IMR-90 (cell line): ENCODE measurements at regions not wholly inside any gene's neighbourhood (a gene's known extent, or its start where the extent isn't known, plus 50 kb on each side); places are given as distances from the start of the nearest gene placed in this dataset.

Experiments
- ATAC-seq: fragments of 200-7000 bp; cut with Tn5 transposase; 2 replicates; pipeline ENCODE4 v1.9.1; 2020; ENCODE audit warnings: low read depth, mild to moderate bottlenecking, moderate library complexity
- BruUV-seq: library from RNA; stranded (reverse); fragments of 400-500 nt; replicated peaks from 2 replicates; lab custom pipeline; 2021; lab: Mats Ljungman, UMichigan
- CTCF ChIA-PET: fragments of 300-600 bp; formaldehyde crosslinking; extraction: SDS; loops from one replicate; lab custom pipeline; 2021; ENCODE audit warnings: antibody characterized with exemption; lab: Yijun Ruan, JAX
- POLR2A ChIA-PET: fragments of 300-600 bp; sonication (Branson Sonifier 250); formaldehyde crosslinking; loops from one replicate; lab custom pipeline; 2022; ENCODE audit warnings: antibody characterized with exemption; ENCODE audit not compliant: unreplicated experiment; lab: Charles Lee
- DNase-seq: peaks from one replicate; pipeline ENCODE4 v3.0.0; 2013
- H2AFZ ChIP-seq: replicated peaks from 2 replicates; pipeline ENCODE3; 2013; ENCODE audit warnings: low read length, mild to moderate bottlenecking; ENCODE audit not compliant: poor library complexity
- H2AK5ac ChIP-seq: 2 replicates; pipeline ENCODE4 v1.6.1; 2013; ENCODE audit warnings: low read depth, low read length, inconsistent platforms
- H2AK9ac ChIP-seq: replicated peaks from 2 replicates; pipeline ENCODE3; 2013; ENCODE audit warnings: mild to moderate bottlenecking, low read depth, low read length, moderate library complexity; ENCODE audit not compliant: poor library complexity
- H2BK120ac ChIP-seq: 2 replicates; pipeline ENCODE4 v1.6.1; 2013; ENCODE audit warnings: low read depth, low read length, inconsistent platforms
- H2BK15ac ChIP-seq: 3 replicates; pipeline ENCODE4 v1.6.1; 2013; ENCODE audit warnings: low read depth, low read length, inconsistent platforms
- H2BK20ac ChIP-seq: 2 replicates; pipeline ENCODE4 v1.6.1; 2013; ENCODE audit warnings: low read depth, mild to moderate bottlenecking, inconsistent platforms, low read length, moderate library complexity
- H2BK5ac ChIP-seq: 2 replicates; pipeline ENCODE4 v1.6.1; 2013; ENCODE audit warnings: mild to moderate bottlenecking, low read depth, low read length, inconsistent platforms; ENCODE audit not compliant: poor library complexity, severe bottlenecking
- H3K14ac ChIP-seq: replicated peaks from 2 replicates; pipeline ENCODE4 v1.6.1; 2013; ENCODE audit warnings: low read depth, low read length, inconsistent platforms
- H3K18ac ChIP-seq: 2 replicates; pipeline ENCODE4 v1.6.1; 2013; ENCODE audit warnings: low read depth, low read length, control low read depth
- H3K23ac ChIP-seq: 2 replicates; pipeline ENCODE4 v1.6.1; 2013; ENCODE audit warnings: low read depth, low read length, inconsistent platforms
- H3K27ac ChIP-seq: 2 replicates; pipeline ENCODE4 v1.5.1; 2013; ENCODE audit warnings: mild to moderate bottlenecking, control low read depth, low read length; ENCODE audit not compliant: insufficient read depth
- H3K27me3 ChIP-seq: 2 replicates; pipeline ENCODE4 v1.6.1; 2013; ENCODE audit warnings: low read length; ENCODE audit not compliant: control insufficient read depth, insufficient read depth
- H3K36me3 ChIP-seq: 2 replicates; pipeline ENCODE4 v1.6.1; 2013; ENCODE audit warnings: low read length, mixed read lengths; ENCODE audit not compliant: control insufficient read depth, insufficient read depth
- H3K4ac ChIP-seq: 2 replicates; pipeline ENCODE4 v1.6.1; 2013; ENCODE audit warnings: low read depth, low read length, inconsistent platforms
- H3K4me1 ChIP-seq: 2 replicates; pipeline ENCODE4 v1.6.1; 2013; ENCODE audit warnings: low read length, mixed read lengths; ENCODE audit not compliant: control insufficient read depth, insufficient read depth
- H3K4me2 ChIP-seq: 2 replicates; pipeline ENCODE4 v1.6.1; 2013; ENCODE audit warnings: low read depth, mild to moderate bottlenecking, control low read depth, low read length, moderate library complexity
- H3K4me3 ChIP-seq: 2 replicates; pipeline ENCODE4 v1.5.1; 2013; ENCODE audit warnings: low read depth, mild to moderate bottlenecking, control low read depth, low read length, moderate library complexity; ENCODE audit not compliant: insufficient read depth
- H3K56ac ChIP-seq: 2 replicates; pipeline ENCODE4 v1.6.1; 2013; ENCODE audit warnings: low read length, inconsistent platforms; ENCODE audit not compliant: insufficient read depth; ENCODE audit errors: extremely low read depth
- H3K79me1 ChIP-seq, 2 experiments: 2 replicates each; pipeline ENCODE4 v1.6.1; 2013; ENCODE audit warnings: low read length in 2 of 2, inconsistent platforms in 1 of 2, low read depth in 1 of 2
- H3K9ac ChIP-seq: 2 replicates; pipeline ENCODE4 v1.6.1; 2013; ENCODE audit warnings: low read depth, low read length, control low read depth
- H3K9me1 ChIP-seq: 2 replicates; pipeline ENCODE4 v1.6.1; 2013; ENCODE audit warnings: low read length, inconsistent platforms; ENCODE audit not compliant: insufficient read depth
- H3K9me3 ChIP-seq: 2 replicates; pipeline ENCODE4 v1.6.1; 2013; ENCODE audit warnings: low read length; ENCODE audit not compliant: control insufficient read depth, insufficient read depth
- H4K20me1 ChIP-seq: 2 replicates; pipeline ENCODE4 v1.6.1; 2013; ENCODE audit warnings: low read length, inconsistent platforms; ENCODE audit not compliant: insufficient read depth
- H4K5ac ChIP-seq: 2 replicates; pipeline ENCODE4 v1.6.1; 2013; ENCODE audit warnings: mild to moderate bottlenecking, low read depth, low read length, control low read depth
- H4K8ac ChIP-seq, 2 experiments: 2 replicates each; pipeline ENCODE4 v1.6.1; 2013; ENCODE audit warnings: low read depth in 2 of 2, low read length in 2 of 2, control low read depth in 1 of 2, inconsistent platforms in 1 of 2
- H4K91ac ChIP-seq: 2 replicates; pipeline ENCODE4 v1.6.1; 2013; ENCODE audit warnings: low read depth, low read length, inconsistent platforms; ENCODE audit not compliant: insufficient read depth
- BHLHE40 ChIP-seq: fragments of 150-350 bp; IDR thresholded peaks from 2 replicates; pipeline ENCODE4 v1.6.1; 2016; ENCODE audit warnings: mild to moderate bottlenecking, low read depth, low read length
- CEBPB ChIP-seq: IDR thresholded peaks from 2 replicates; pipeline ENCODE4 v1.6.1; 2012; ENCODE audit warnings: low read depth, low read length, improper control_type of control experiment
- CHD1 ChIP-seq: IDR thresholded peaks from 2 replicates; pipeline ENCODE4 v1.6.1; 2012; ENCODE audit warnings: low read depth, low read length, improper control_type of control experiment
- CTCF ChIP-seq: conservative IDR thresholded peaks from 2 replicates; pipeline ENCODE4 v1.5.1; 2012; ENCODE audit warnings: mild to moderate bottlenecking, low read depth, low read length, improper control_type of control experiment
- ELK1 ChIP-seq: fragments of 150-350 bp; IDR thresholded peaks from 2 replicates; pipeline ENCODE4 v1.6.1; 2016; ENCODE audit warnings: low read depth, mild to moderate bottlenecking, low read length, moderate library complexity, borderline replicate concordance
- FOS ChIP-seq: fragments of 150-350 bp; IDR thresholded peaks from 2 replicates; pipeline ENCODE4 v1.6.1; 2016; ENCODE audit warnings: low read depth, low read length
- MAFK ChIP-seq: IDR thresholded peaks from 2 replicates; pipeline ENCODE4 v1.6.1; 2012; ENCODE audit warnings: low read depth, low read length, improper control_type of control experiment
- MAZ ChIP-seq: IDR thresholded peaks from 2 replicates; pipeline ENCODE4 v1.6.1; 2012; ENCODE audit warnings: low read depth, mild to moderate bottlenecking, low read length, improper control_type of control experiment, moderate library complexity, borderline replicate concordance
- MXI1 ChIP-seq: IDR thresholded peaks from 2 replicates; pipeline ENCODE4 v1.6.1; 2012; ENCODE audit warnings: low read depth, mild to moderate bottlenecking, low read length, moderate library complexity, borderline replicate concordance
- NFE2L2 ChIP-seq: fragments of 150-350 bp; IDR thresholded peaks from 2 replicates; pipeline ENCODE4 v1.6.1; 2016; ENCODE audit warnings: low read depth, mild to moderate bottlenecking, low read length
- POLR2A ChIP-seq: IDR thresholded peaks from 2 replicates; pipeline ENCODE4 v1.6.1; 2012; ENCODE audit warnings: mild to moderate bottlenecking, low read depth, low read length
- RAD21 ChIP-seq: IDR thresholded peaks from 2 replicates; pipeline ENCODE4 v1.6.1; 2012; ENCODE audit warnings: low read length, improper control_type of control experiment
- RFX5 ChIP-seq: IDR thresholded peaks from 2 replicates; pipeline ENCODE4 v1.8.0; 2012; ENCODE audit warnings: low read depth, mild to moderate bottlenecking, low read length, moderate library complexity
- SMC3 ChIP-seq: fragments of 150-350 bp; IDR thresholded peaks from 2 replicates; pipeline ENCODE4 v1.6.1; 2016; ENCODE audit warnings: low read depth, mild to moderate bottlenecking, antibody characterized with exemption, low read length, moderate library complexity
- USF2 ChIP-seq: fragments of 150-350 bp; IDR thresholded peaks from 2 replicates; pipeline ENCODE4 v1.6.1; 2017; ENCODE audit warnings: mild to moderate bottlenecking, antibody characterized with exemption, low read length, low read depth
- WGBS, 2 experiments: methylation state at CpG; one replicate each; pipeline versions ENCODE4 v1.1.5 to v1.1.7; 2013; ENCODE audit warnings: missing lambda C conversion rate in 2 of 2; ENCODE audit not compliant: insufficient read length in 1 of 2; ENCODE audit errors: extremely low coverage in 2 of 2; 5-methylcytosine and 5-hydroxymethylcytosine counted together
- dilution Hi-C: fragments of 300-500 bp; cut with HindIII; formaldehyde crosslinking; loops from one replicate; pipeline ENCODE4 v1.14.3; 2018; ENCODE audit warnings: low sequenced_read_pairs; ENCODE audit not compliant: unreplicated experiment
- in situ Hi-C: fragments of 300-500 bp; cut with MboI; formaldehyde crosslinking; loops from 3 replicates; pipeline ENCODE4 v1.14.3; 2019; ENCODE audit warnings: low sequenced_read_pairs, inconsistent platforms, mixed read lengths
- intact Hi-C: fragments of 100-400 bp; cut with micrococcal nuclease; formaldehyde crosslinking; loops from 2 replicates; pipeline ENCODE4 v1.10.0; 2022

GRCh38 chr1:104190821-104191220 lies 441.1 kb downstream of the AMY1C start:
- Histone ChIP-seq H3K9me3 (peaks cover 4% of the 10 kb centered on the region), H3K79me1 (no peaks in the 10 kb centered on the region), H3K27me3 (no peaks in the 10 kb centered on the region), H4K20me1 (no peaks in the 10 kb centered on the region), H3K56ac (no peak overlapping the region), H3K9me1 (no peaks in the 10 kb centered on the region), H4K5ac (no peak overlapping the region), H3K18ac (no peak overlapping the region), H2AFZ (no peak overlapping the region), H4K91ac (no peak overlapping the region), H2BK120ac (no peak overlapping the region), H3K23ac (no peak overlapping the region), H2AK5ac (no peak overlapping the region), H2BK20ac (no peak overlapping the region), H3K14ac (no peak overlapping the region), H3K4ac (no peak overlapping the region), H3K4me3 (no peak overlapping the region), H2BK5ac (no peak overlapping the region), H3K36me3 (no peaks in the 10 kb centered on the region), H3K4me1 (no peaks in the 10 kb centered on the region), H4K8ac (no peak overlapping the region), H2AK9ac (no peak overlapping the region), H3K9ac (no peak overlapping the region), H3K4me2 (no peak overlapping the region), H3K27ac (no peak overlapping the region), H2BK15ac (no peak overlapping the region)
- in situ Hi-C loops = no loop called here
- intact Hi-C loops = no loop called here
- ATAC-seq (no peak), DNase-seq (no peak)
- no peak for TF ChIP-seq POLR2A
- TF ChIP-seq SMC3 = no peak
- TF ChIP-seq USF2 = no peak
- TF ChIP-seq MAFK = no peak
- TF ChIP-seq CHD1 = no peak
- no peak for TF ChIP-seq FOS
- no peak for TF ChIP-seq RFX5
- no peak for TF ChIP-seq MXI1
- no peak for TF ChIP-seq CTCF
- TF ChIP-seq ELK1 = no peak
- no peak for TF ChIP-seq CEBPB
- TF ChIP-seq NFE2L2 = no peak
- no peak for TF ChIP-seq BHLHE40
- no peak for TF ChIP-seq RAD21
- TF ChIP-seq MAZ = no peak
- no CpG with 5 or more reads among the region's 1 CpG for WGBS, 2 experiments
- CTCF ChIA-PET = no interaction called here
- POLR2A ChIA-PET = no interaction called here
- dilution Hi-C loops = no loop called here
- no TSS peak for BruUV-seq
